H1 (cell line): ENCODE measurements at regions not wholly inside any gene's neighbourhood (a gene's known extent, or its start where the extent isn't known, plus 50 kb on each side); places are given as distances from the start of the nearest gene placed in this dataset.

Source experiments
- BRCA1 ChIP-seq: IDR thresholded peaks from 2 replicates; pipeline ENCODE4 v1.6.1; 2012; ENCODE audit warnings: low read depth, low read length, improper control_type of control experiment
- CREB1 ChIP-seq: IDR thresholded peaks from 2 replicates; pipeline ENCODE4 v1.6.1; 2012; ENCODE audit warnings: inconsistent platforms
- CTCF ChIP-seq, 3 experiments: IDR thresholded peaks; 1 replicate in 2 of 3; 2 replicates in 1 of 3; pipeline versions ENCODE4 v1.5.1 to v1.6.1; 2011; ENCODE audit warnings: low read length in 3 of 3, mild to moderate bottlenecking in 3 of 3, inconsistent platforms in 2 of 3, low read depth in 1 of 3, moderate library complexity in 1 of 3; ENCODE audit not compliant: insufficient read depth in 1 of 3; ENCODE audit errors: control extremely low read depth in 1 of 3
- EP300 ChIP-seq, 2 experiments: IDR thresholded peaks; 1 replicate in 1 of 2; 2 replicates in 1 of 2; pipeline ENCODE4 v1.6.1; 2011 to 2012; ENCODE audit warnings: low read depth in 2 of 2, low read length in 2 of 2, mild to moderate bottlenecking in 2 of 2, borderline replicate concordance in 1 of 2, inconsistent platforms in 1 of 2, moderate library complexity in 1 of 2
- GABPA ChIP-seq: IDR thresholded peaks from 2 replicates; pipeline ENCODE4 v1.6.1; 2011; ENCODE audit warnings: mild to moderate bottlenecking, low read length, moderate library complexity, borderline replicate concordance; ENCODE audit not compliant: insufficient read depth
- MAFK ChIP-seq: IDR thresholded peaks from 2 replicates; pipeline ENCODE4 v1.6.1; 2012; ENCODE audit warnings: low read depth, mild to moderate bottlenecking, improper control_type of control experiment, low read length
- MAX ChIP-seq: IDR thresholded peaks from 2 replicates; pipeline ENCODE4 v1.6.1; 2012; ENCODE audit warnings: inconsistent platforms
- POLR2AphosphoS5 ChIP-seq: IDR thresholded peaks from 2 replicates; pipeline ENCODE4 v1.6.1; 2011; ENCODE audit warnings: low read depth, low read length
- SIX5 ChIP-seq: IDR thresholded peaks from 2 replicates; pipeline ENCODE4 v1.6.1; 2011; ENCODE audit warnings: mild to moderate bottlenecking, low read depth, low read length
- SP1 ChIP-seq: IDR thresholded peaks from 2 replicates; pipeline ENCODE4 v1.6.1; 2011; ENCODE audit warnings: low read depth, low read length
- USF2 ChIP-seq: IDR thresholded peaks from 2 replicates; pipeline ENCODE4 v1.6.1; 2011; ENCODE audit warnings: low read length, improper control_type of control experiment

GRCh38 chr16:80375513-80375912 lies 165.3 kb upstream of the DYNLRB2 start:
- TF ChIP-seq GABPA (no peak), CTCF (IDR thresholded peaks at IDR 0.05; ENCODE audit: control extremely low read depth in 1 of 3, insufficient read depth in 1 of 3, low read depth in 1 of 3, low read length in 3 of 3) (no peak), BRCA1 (no peak), USF2 (no peak), MAX (no peak), MAFK (no peak), CREB1 (no peak), SIX5 (no peak), EP300 (IDR thresholded peaks at IDR 0.05; ENCODE audit: borderline replicate concordance in 1 of 2, low read depth in 2 of 2, low read length in 2 of 2) (no peak), POLR2AphosphoS5 (no peak), SP1 (no peak)
